ENCODE measurements at regions not wholly inside any gene's neighbourhood (a gene's known extent, or its start where the extent isn't known, plus 50 kb on each side); places are given as distances from the start of the nearest gene placed in this dataset.

DNA sequence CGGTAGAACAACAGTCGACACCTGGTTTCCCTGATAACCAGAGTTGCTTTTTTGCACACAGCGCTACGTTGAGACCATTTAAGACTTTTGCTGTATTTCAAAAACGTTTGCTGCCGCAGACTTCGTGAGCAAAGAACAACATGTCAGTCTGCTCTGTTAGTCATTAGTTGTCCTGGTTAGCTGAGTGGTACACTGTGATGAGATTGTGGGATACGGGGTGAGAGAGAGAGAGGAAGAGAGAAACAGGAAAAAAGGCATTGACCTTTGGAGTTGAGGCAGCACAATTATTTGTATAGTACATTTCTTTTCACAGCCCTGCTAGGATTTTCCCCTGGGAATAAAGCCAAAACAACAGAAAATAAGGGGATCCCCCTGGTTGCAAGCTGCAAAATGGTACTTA is 306.1 kb upstream of the WWC1 start:
- TF ChIP-seq CTCF (IDR thresholded peaks at IDR 0.05): no peak
- TF ChIP-seq EZH2 (IDR thresholded peaks at IDR 0.05; ENCODE audit: borderline replicate concordance, insufficient read depth, low read depth, low read length, poor library complexity, severe bottlenecking): no peak
